A549 (cell line): ENCODE measurements at regions not wholly inside any gene's neighbourhood (a gene's known extent, or its start where the extent isn't known, plus 50 kb on each side); places are given as distances from the start of the nearest gene placed in this dataset.

ENCODE experiments used
- ATAC-seq, 2 experiments: fragments of 200-7000 bp in 1 of 2; fragments of >200 bp in 1 of 2; cut with Nextera tagmentation in 1 of 2; cut with Tn5 transposase in 1 of 2; 3 replicates each; pipeline versions ENCODE4 v1.8.0 to v1.9.1; 2018 to 2020; ENCODE audit warnings: mild to moderate bottlenecking in 1 of 2, moderate library complexity in 1 of 2
- CTCF ChIA-PET: fragments of 300-600 bp; sonication (Branson Sonifier 250); formaldehyde crosslinking; extraction: SDS; loops from one replicate; lab custom pipeline; 2021; ENCODE audit warnings: antibody characterized with exemption, inconsistent platforms; lab: Yijun Ruan, JAX
- POLR2A ChIA-PET: fragments of 350-600 bp; formaldehyde crosslinking; extraction: SDS; loops from one replicate; lab custom pipeline; 2021; ENCODE audit warnings: antibody characterized with exemption, inconsistent platforms; lab: Yijun Ruan, JAX
- DNase-seq, 2 experiments: peaks; one replicate each; pipeline versions ENCODE4 v3.0.0 to v3.0.0-alpha.2; 2011 to 2016; ENCODE audit warnings: low read depth in 1 of 2, low spot score in 1 of 2
- FAIRE-seq: peaks from 2 replicates; lab custom pipeline; 2011; peaks lifted over from hg19 to GRCh38; lab: Jason Lieb, UNC
- H3K27ac ChIP-seq, 2 experiments: fragments of >200 bp; sonication (Bioruptor Twin); formaldehyde crosslinking; 3 replicates each; pipeline ENCODE4 v1.5.1; 2016 to 2017
- H3K4me1 ChIP-seq: fragments of >200 bp; sonication (Bioruptor Twin); formaldehyde crosslinking; 3 replicates; pipeline ENCODE4 v1.6.1; 2016
- H3K4me2 ChIP-seq: fragments of >200 bp; sonication (Bioruptor Twin); formaldehyde crosslinking; 3 replicates; pipeline ENCODE4 v1.6.1; 2016
- H3K4me3 ChIP-seq: fragments of >200 bp; sonication (Bioruptor Twin); formaldehyde crosslinking; 3 replicates; pipeline ENCODE4 v1.5.1; 2016
- H3K9me3 ChIP-seq: fragments of >200 bp; sonication (Bioruptor Twin); formaldehyde crosslinking; 3 replicates; pipeline ENCODE4 v1.6.1; 2016
- BHLHE40 ChIP-seq: IDR thresholded peaks from 2 replicates; pipeline ENCODE4 v1.6.1; 2012; ENCODE audit warnings: low read depth, low read length, inconsistent platforms
- CHD4 ChIP-seq: fragments of 200-600 bp; sonication (generic); IDR thresholded peaks from 2 replicates; pipeline ENCODE4 v1.6.1; 2016; ENCODE audit warnings: antibody characterized with exemption, mild to moderate bottlenecking, borderline replicate concordance
- E2F6 ChIP-seq: IDR thresholded peaks from 2 replicates; pipeline ENCODE4 v1.6.1; 2012; ENCODE audit warnings: low read depth, borderline replicate concordance
- EHF ChIP-seq: fragments of 250-450 bp; sonication (Bioruptor Pico); IDR thresholded peaks from 2 replicates; pipeline ENCODE4 v1.5.0; 2020; ENCODE audit warnings: mild to moderate bottlenecking
- EP300 ChIP-seq, 2 experiments: fragments of >200 bp; sonication (Bioruptor Twin); formaldehyde crosslinking; IDR thresholded peaks; 2 replicates in 1 of 2; 3 replicates in 1 of 2; pipeline ENCODE4 v1.6.1; 2016 to 2017
- HEYL ChIP-seq: fragments of 250-450 bp; sonication (Bioruptor Pico); IDR thresholded peaks from 2 replicates; pipeline ENCODE4 v1.8.0; 2021; ENCODE audit warnings: mild to moderate bottlenecking, moderate library complexity
- HOXB5 ChIP-seq: fragments of 250-450 bp; sonication (Bioruptor Pico); IDR thresholded peaks from 2 replicates; pipeline ENCODE4 v1.5.0; 2020; ENCODE audit warnings: mild to moderate bottlenecking, moderate library complexity
- JUN ChIP-seq, 2 experiments: fragments of >200 bp; sonication (Bioruptor Twin); formaldehyde crosslinking; IDR thresholded peaks; 2 replicates in 1 of 2; 3 replicates in 1 of 2; pipeline ENCODE4 v1.6.1; 2016 to 2017
- KDM5A ChIP-seq: fragments of 200-600 bp; sonication (generic); IDR thresholded peaks from 2 replicates; pipeline ENCODE4 v1.6.1; 2016; ENCODE audit warnings: antibody characterized with exemption, mild to moderate bottlenecking
- MAFK ChIP-seq: fragments of 450-650 bp; IDR thresholded peaks from 2 replicates; pipeline ENCODE4 v1.6.1; 2014; ENCODE audit not compliant: partially characterized antibody
- MAZ ChIP-seq: fragments of 150-350 bp; IDR thresholded peaks from 2 replicates; pipeline ENCODE4 v1.6.1; 2014; ENCODE audit warnings: antibody characterized with exemption, low read depth, low read length, borderline replicate concordance
- NFE2L2 ChIP-seq: fragments of 150-350 bp; conservative IDR thresholded peaks from 2 replicates; pipeline ENCODE4 v1.6.1; 2014; ENCODE audit warnings: low read length
- NR3C1 ChIP-seq: fragments of >200 bp; sonication (Bioruptor Twin); formaldehyde crosslinking; IDR thresholded peaks from 3 replicates; pipeline ENCODE4 v1.6.1; 2017
- PHF8 ChIP-seq: fragments of 200-600 bp; sonication (generic); IDR thresholded peaks from 2 replicates; pipeline ENCODE4 v1.6.1; 2016; ENCODE audit warnings: low read depth, mild to moderate bottlenecking, antibody characterized with exemption, moderate library complexity, borderline replicate concordance
- POLR2AphosphoS2 ChIP-seq: conservative IDR thresholded peaks from 2 replicates; pipeline ENCODE4 v1.6.1; 2012; ENCODE audit warnings: low read length, improper control_type of control experiment, inconsistent platforms
- RAD21 ChIP-seq, 2 experiments: fragments of >200 bp in 1 of 2; sonication (Bioruptor Twin) in 1 of 2; formaldehyde crosslinking in 1 of 2; IDR thresholded peaks in 1 of 2; conservative IDR thresholded peaks in 1 of 2; 2 replicates in 1 of 2; 3 replicates in 1 of 2; pipeline ENCODE4 v1.6.1; 2012 to 2018; ENCODE audit warnings: inconsistent platforms in 1 of 2
- RCOR1 ChIP-seq: fragments of 150-350 bp; IDR thresholded peaks from 2 replicates; pipeline ENCODE4 v1.6.1; 2014; ENCODE audit warnings: antibody characterized with exemption, low read length, low read depth
- SREBF2 ChIP-seq: fragments of 450-650 bp; IDR thresholded peaks from 2 replicates; pipeline ENCODE4 v1.6.1; 2014; ENCODE audit warnings: mild to moderate bottlenecking, moderate library complexity
- TP53 ChIP-seq: fragments of 250-450 bp; sonication (Bioruptor Pico); IDR thresholded peaks from 2 replicates; pipeline ENCODE4 v1.5.0; 2021; ENCODE audit warnings: mild to moderate bottlenecking, moderate library complexity
- ZC3H11A ChIP-seq: fragments of 450-650 bp; IDR thresholded peaks from 2 replicates; pipeline ENCODE4 v1.6.1; 2014; ENCODE audit warnings: antibody characterized with exemption, mild to moderate bottlenecking
- ZNF302 ChIP-seq: fragments of 250-450 bp; sonication (Bioruptor Pico); IDR thresholded peaks from 2 replicates; pipeline ENCODE4 v1.9.0; 2021; ENCODE audit warnings: inconsistent platforms, mild to moderate bottlenecking, moderate library complexity
- ZSCAN20 ChIP-seq: fragments of 250-450 bp; sonication (Bioruptor Pico); IDR thresholded peaks from 2 replicates; pipeline ENCODE4 v1.8.0; 2022; ENCODE audit warnings: mild to moderate bottlenecking, moderate library complexity
- WGBS: methylation state at CpG from one replicate; pipeline ENCODE4 v1.1.6; 2017; ENCODE audit errors: missing lambda C conversion rate; 5-methylcytosine and 5-hydroxymethylcytosine counted together
- TF ChIP-seq, protein P1 (sequence below): fragments of >200 bp; sonication (Bioruptor Twin); formaldehyde crosslinking; IDR thresholded peaks from 3 replicates; pipeline ENCODE4 v1.6.1; 2016
- TF ChIP-seq, protein P2 (sequence below): fragments of 250-450 bp; sonication (Bioruptor Pico); IDR thresholded peaks from 2 replicates; pipeline ENCODE4 v1.5.0; 2021; ENCODE audit warnings: mild to moderate bottlenecking, moderate library complexity, borderline replicate concordance

DNA sequence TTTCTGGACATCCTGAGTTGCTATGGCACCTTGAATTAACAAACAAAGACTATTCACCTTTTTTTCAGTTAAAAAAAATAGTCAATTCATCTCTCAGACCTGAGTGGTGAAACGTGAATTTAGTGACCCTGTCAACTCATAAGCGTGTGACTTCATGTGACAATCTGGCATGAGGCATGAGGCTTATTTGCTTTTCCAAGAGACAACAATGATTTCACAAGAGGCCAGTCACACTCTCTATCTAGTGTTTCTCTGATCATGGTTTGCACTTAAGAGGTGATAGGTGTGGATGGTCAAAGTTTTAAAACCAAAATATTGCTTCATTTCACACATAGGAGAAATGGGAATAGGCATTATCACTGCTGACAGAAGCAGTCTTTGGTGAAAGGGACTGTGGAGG lies 559.6 kb upstream of the ACO1 start:
- DNase-seq (no peak), FAIRE-seq (no peak)

DNA sequence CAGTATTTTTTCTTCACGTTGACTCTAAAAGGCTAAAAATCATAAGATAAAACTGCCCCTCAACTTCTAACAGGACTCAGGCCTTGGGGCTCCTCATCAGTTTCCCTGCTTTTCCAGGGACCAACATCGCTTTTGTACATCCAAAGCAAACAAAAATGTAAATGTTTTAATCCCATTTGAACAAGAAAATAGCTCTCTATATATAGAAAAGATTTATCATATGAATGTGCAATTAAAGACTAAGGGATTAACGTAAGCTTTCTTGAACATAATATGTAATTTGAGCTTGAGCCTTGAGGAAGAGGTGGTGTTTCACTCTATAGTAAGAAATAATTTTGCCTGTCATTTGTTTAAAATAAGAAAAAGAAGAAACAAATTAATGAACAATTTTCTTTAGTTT lies 547.2 kb upstream of the ACO1 start:
- FAIRE-seq (no peak), DNase-seq (no peak)
- H3K4me1 ChIP-seq = no peaks in the 10 kb centered on the region
- no peak overlapping the region for H3K4me3 ChIP-seq
- no peaks in the 10 kb centered on the region for H3K9me3 ChIP-seq
- H3K27ac ChIP-seq = no peak overlapping the region
- POLR2A ChIA-PET = no interaction called here
- TF ChIP-seq MAZ = no peak
- no peak for TF ChIP-seq NR3C1
- no peak for TF ChIP-seq ZC3H11A
- TF ChIP-seq, protein P1, sequence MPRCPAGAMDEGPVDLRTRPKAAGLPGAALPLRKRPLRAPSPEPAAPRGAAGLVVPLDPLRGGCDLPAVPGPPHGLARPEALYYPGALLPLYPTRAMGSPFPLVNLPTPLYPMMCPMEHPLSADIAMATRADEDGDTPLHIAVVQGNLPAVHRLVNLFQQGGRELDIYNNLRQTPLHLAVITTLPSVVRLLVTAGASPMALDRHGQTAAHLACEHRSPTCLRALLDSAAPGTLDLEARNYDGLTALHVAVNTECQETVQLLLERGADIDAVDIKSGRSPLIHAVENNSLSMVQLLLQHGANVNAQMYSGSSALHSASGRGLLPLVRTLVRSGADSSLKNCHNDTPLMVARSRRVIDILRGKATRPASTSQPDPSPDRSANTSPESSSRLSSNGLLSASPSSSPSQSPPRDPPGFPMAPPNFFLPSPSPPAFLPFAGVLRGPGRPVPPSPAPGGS = no peak
- TF ChIP-seq, all 56 proteins: peak for 0
- 5% methylated on average over 3 of the region's 3 CpGs for WGBS
- no peak for ATAC-seq
- CTCF ChIA-PET = no interaction called here
- no peak overlapping the region for H3K4me2 ChIP-seq

More for the DNA sequence above, 559.6 kb upstream of the ACO1 start:
- CTCF ChIA-PET = no interaction called here
- 0% methylated on average over 2 of the region's 2 CpGs for WGBS
- TF ChIP-seq RAD21 (conservative IDR thresholded peaks at IDR 0.05 in 1 of 2, IDR thresholded peaks at IDR 0.05 in 1 of 2) (no peak), HOXB5 (no peak), ZC3H11A (no peak), POLR2AphosphoS2 (no peak), HEYL (CRISPR knock-in tag) (no peak)
- POLR2A ChIA-PET = no interaction called here
- ATAC-seq = no peak
- no peaks in the 10 kb centered on the region for H3K4me1 ChIP-seq
- no peak overlapping the region for H3K4me3 ChIP-seq
- H3K4me2 ChIP-seq = no peak overlapping the region
- H3K27ac ChIP-seq = no peak overlapping the region
- no peaks in the 10 kb centered on the region for H3K9me3 ChIP-seq

DNA sequence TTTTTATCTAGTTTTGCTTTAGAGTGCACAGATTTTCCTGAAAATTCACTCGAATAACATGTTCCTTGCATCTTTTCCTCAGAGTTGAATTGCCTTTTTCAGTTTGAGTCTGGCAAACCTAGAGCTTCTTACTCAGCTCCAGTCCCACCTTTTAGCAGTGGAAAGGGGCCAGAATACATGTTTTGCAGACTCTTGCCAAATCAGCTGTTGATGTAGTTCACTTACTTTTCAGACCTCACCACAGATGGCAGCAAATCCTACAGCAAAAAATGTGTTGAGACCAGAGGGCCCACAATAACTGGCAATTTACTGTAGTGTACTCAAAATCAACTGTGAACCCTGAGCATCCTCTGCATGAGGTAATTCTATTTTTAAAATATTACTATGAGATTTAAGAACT lies 545.2 kb upstream of the ACO1 start:
- no peak for FAIRE-seq

More for the DNA sequence above, 545.2 kb upstream of the ACO1 start:
- ATAC-seq = no peak
- no peak for DNase-seq
- Histone ChIP-seq H3K4me3 (no peak overlapping the region), H3K4me2 (no peak overlapping the region), H3K4me1 (no peaks in the 10 kb centered on the region), H3K9me3 (no peaks in the 10 kb centered on the region), H3K27ac (no peak overlapping the region)
- WGBS = 10% methylated on average over 1 of the region's 1 CpG
- TF ChIP-seq SREBF2 (no peak), POLR2AphosphoS2 (no peak), BHLHE40 (no peak), RCOR1 (no peak), E2F6 (no peak), MAFK (no peak), NR3C1 (no peak), CHD4 (no peak), TP53 (CRISPR knock-in tag) (no peak), MAZ (no peak), PHF8 (no peak), JUN (IDR thresholded peaks at IDR 0.05) (no peak), EP300 (IDR thresholded peaks at IDR 0.05) (no peak), KDM5A (no peak), NFE2L2 (no peak), EHF (CRISPR knock-in tag) (no peak), ZNF302 (no peak), ZSCAN20 (CRISPR knock-in tag) (no peak)
- TF ChIP-seq, protein P2, sequence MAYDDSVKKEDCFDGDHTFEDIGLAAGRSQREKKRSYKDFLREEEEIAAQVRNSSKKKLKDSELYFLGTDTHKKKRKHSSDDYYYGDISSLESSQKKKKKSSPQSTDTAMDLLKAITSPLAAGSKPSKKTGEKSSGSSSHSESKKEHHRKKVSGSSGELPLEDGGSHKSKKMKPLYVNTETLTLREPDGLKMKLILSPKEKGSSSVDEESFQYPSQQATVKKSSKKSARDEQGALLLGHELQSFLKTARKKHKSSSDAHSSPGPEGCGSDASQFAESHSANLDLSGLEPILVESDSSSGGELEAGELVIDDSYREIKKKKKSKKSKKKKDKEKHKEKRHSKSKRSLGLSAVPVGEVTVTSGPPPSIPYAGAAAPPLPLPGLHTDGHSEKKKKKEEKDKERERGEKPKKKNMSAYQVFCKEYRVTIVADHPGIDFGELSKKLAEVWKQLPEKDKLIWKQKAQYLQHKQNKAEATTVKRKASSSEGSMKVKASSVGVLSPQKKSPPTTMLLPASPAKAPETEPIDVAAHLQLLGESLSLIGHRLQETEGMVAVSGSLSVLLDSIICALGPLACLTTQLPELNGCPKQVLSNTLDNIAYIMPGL (CRISPR knock-in tag) = no peak
- ChIA-PET POLR2A (no interaction called here), CTCF (no interaction called here)
